ENCODE measurements at regions not wholly inside any gene's neighbourhood (a gene's known extent, or its start where the extent isn't known, plus 50 kb on each side); places are given as distances from the start of the nearest gene placed in this dataset.

GRCh38 chr14:86088156-86088555, 558.2 kb downstream of the FLRT2 start:
- TF ChIP-seq, protein P1, sequence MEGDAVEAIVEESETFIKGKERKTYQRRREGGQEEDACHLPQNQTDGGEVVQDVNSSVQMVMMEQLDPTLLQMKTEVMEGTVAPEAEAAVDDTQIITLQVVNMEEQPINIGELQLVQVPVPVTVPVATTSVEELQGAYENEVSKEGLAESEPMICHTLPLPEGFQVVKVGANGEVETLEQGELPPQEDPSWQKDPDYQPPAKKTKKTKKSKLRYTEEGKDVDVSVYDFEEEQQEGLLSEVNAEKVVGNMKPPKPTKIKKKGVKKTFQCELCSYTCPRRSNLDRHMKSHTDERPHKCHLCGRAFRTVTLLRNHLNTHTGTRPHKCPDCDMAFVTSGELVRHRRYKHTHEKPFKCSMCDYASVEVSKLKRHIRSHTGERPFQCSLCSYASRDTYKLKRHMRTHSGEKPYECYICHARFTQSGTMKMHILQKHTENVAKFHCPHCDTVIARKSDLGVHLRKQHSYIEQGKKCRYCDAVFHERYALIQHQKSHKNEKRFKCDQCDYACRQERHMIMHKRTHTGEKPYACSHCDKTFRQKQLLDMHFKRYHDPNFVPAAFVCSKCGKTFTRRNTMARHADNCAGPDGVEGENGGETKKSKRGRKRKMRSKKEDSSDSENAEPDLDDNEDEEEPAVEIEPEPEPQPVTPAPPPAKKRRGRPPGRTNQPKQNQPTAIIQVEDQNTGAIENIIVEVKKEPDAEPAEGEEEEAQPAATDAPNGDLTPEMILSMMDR (IDR thresholded peaks at IDR 0.05): no peak
- no peak for TF ChIP-seq POLR2A (IDR thresholded peaks at IDR 0.05)

All from adrenal gland (tissue), 5 donors.